Vagina (tissue), 2 donors: ENCODE measurements at regions not wholly inside any gene's neighbourhood (a gene's known extent, or its start where the extent isn't known, plus 50 kb on each side); places are given as distances from the start of the nearest gene placed in this dataset.

Experiments
- DNase-seq, 2 donors: peaks; one replicate each; pipeline ENCODE4 v3.0.0-alpha.2; 2017; ENCODE audit errors: extremely low spot score in 2 of 2
- H3K27ac ChIP-seq: fragments of 200-600 bp; sonication (generic); one replicate; pipeline ENCODE4 v1.5.1; 2019
- H3K27me3 ChIP-seq: fragments of 200-600 bp; sonication (generic); one replicate; pipeline ENCODE4 v1.5.1; 2019
- H3K36me3 ChIP-seq, 2 donors: fragments of 200-600 bp; sonication (generic); one replicate each; pipeline ENCODE4 v1.5.1; 2017 to 2019
- H3K4me1 ChIP-seq: fragments of 200-600 bp; sonication (generic); one replicate; pipeline ENCODE4 v1.5.1; 2019
- H3K4me3 ChIP-seq, 2 donors: fragments of 200-600 bp; sonication (generic); 1 replicate in 1 of 2; 2 replicates in 1 of 2; pipeline ENCODE4 v1.5.1; 2016 to 2019
- H3K9me3 ChIP-seq: fragments of 200-600 bp; sonication (generic); one replicate; pipeline ENCODE4 v1.5.1; 2019
- CTCF ChIP-seq, 3 experiments: fragments of 450-650 bp in 2 of 3; fragments of 200-600 bp in 1 of 3; sonication (generic) in 1 of 3; IDR thresholded peaks; one replicate each; pipeline ENCODE4 v1.5.1; 2017 to 2019; ENCODE audit warnings: antibody characterized with exemption in 3 of 3, mild to moderate bottlenecking in 2 of 3, moderate library complexity in 2 of 3
- POLR2A ChIP-seq, 2 donors: fragments of 450-650 bp; IDR thresholded peaks; one replicate each; pipeline ENCODE4 v1.6.1; 2017; ENCODE audit warnings: antibody characterized with exemption in 2 of 2, mild to moderate bottlenecking in 2 of 2, moderate library complexity in 2 of 2
- POLR2AphosphoS5 ChIP-seq, 2 donors: sonication (generic); formaldehyde crosslinking; IDR thresholded peaks; one replicate each; pipeline ENCODE4 v1.9.0; 2017; ENCODE audit warnings: antibody characterized with exemption in 2 of 2, mild to moderate bottlenecking in 2 of 2, low read depth in 1 of 2; ENCODE audit not compliant: insufficient read depth in 1 of 2
- intact Hi-C: fragments of 100-400 bp; cut with DNase I; formaldehyde crosslinking; loops from one replicate; pipeline ENCODE4 v1.15.1; 2023

GRCh38 chr11:69574608-69575255, 66.2 kb upstream of the CCND1 start:
- H3K27me3 ChIP-seq = no peaks in the 10 kb centered on the region
- no peak overlapping the region for H3K4me3 ChIP-seq
- H3K36me3 ChIP-seq = no peaks in the 10 kb centered on the region
- H3K9me3 ChIP-seq = no peaks in the 10 kb centered on the region
- intact Hi-C loops = no loop called here
- no peaks in the 10 kb centered on the region for H3K4me1 ChIP-seq
- no peak for TF ChIP-seq CTCF (IDR thresholded peaks at IDR 0.05)
- TF ChIP-seq POLR2A (IDR thresholded peaks at IDR 0.05) = no peak
- no peak for TF ChIP-seq POLR2AphosphoS5 (IDR thresholded peaks at IDR 0.05; ENCODE audit: insufficient read depth in 1 of 2, low read depth in 1 of 2)
- DNase-seq = no peak
- no peak overlapping the region for H3K27ac ChIP-seq

- intact Hi-C loops = no loop called here
- TF ChIP-seq POLR2A (IDR thresholded peaks at IDR 0.05) = no peak
- TF ChIP-seq POLR2AphosphoS5 (IDR thresholded peaks at IDR 0.05; ENCODE audit: insufficient read depth in 1 of 2, low read depth in 1 of 2) = no peak
- Histone ChIP-seq H3K27me3 (no peaks in the 10 kb centered on the region), H3K9me3 (no peaks in the 10 kb centered on the region), H3K4me3 (no peak overlapping the region), H3K27ac (no peak overlapping the region), H3K36me3 (no peaks in the 10 kb centered on the region), H3K4me1 (no peaks in the 10 kb centered on the region)
- no peak for DNase-seq
Measured at GRCh38 chr11:69575296-69576068, 65.5 kb upstream of the CCND1 start.

- intact Hi-C loops = no loop called here
- Histone ChIP-seq H3K9me3 (no peaks in the 10 kb centered on the region), H3K4me1 (no peaks in the 10 kb centered on the region), H3K27me3 (no peaks in the 10 kb centered on the region), H3K36me3 (no peaks in the 10 kb centered on the region), H3K4me3 (no peak overlapping the region), H3K27ac (no peak overlapping the region)
- TF ChIP-seq CTCF (IDR thresholded peaks at IDR 0.05) (no peak), POLR2AphosphoS5 (IDR thresholded peaks at IDR 0.05; ENCODE audit: insufficient read depth in 1 of 2, low read depth in 1 of 2) (no peak), POLR2A (IDR thresholded peaks at IDR 0.05) (no peak)
- no peak for DNase-seq
Measured at GRCh38 chr11:69576069-69576782, 64.7 kb upstream of the CCND1 start.

- Histone ChIP-seq H3K27me3 (no peaks in the 10 kb centered on the region), H3K4me3 (no peak overlapping the region), H3K27ac (no peak overlapping the region), H3K4me1 (no peaks in the 10 kb centered on the region), H3K36me3 (no peaks in the 10 kb centered on the region), H3K9me3 (no peaks in the 10 kb centered on the region)
- intact Hi-C loops = no loop called here
- no peak for DNase-seq
- TF ChIP-seq POLR2A (IDR thresholded peaks at IDR 0.05) (no peak), CTCF (IDR thresholded peaks at IDR 0.05) (no peak), POLR2AphosphoS5 (IDR thresholded peaks at IDR 0.05; ENCODE audit: insufficient read depth in 1 of 2, low read depth in 1 of 2) (no peak)
Measured at GRCh38 chr11:69578167-69578566, 62.8 kb upstream of the CCND1 start.

- Histone ChIP-seq H3K27ac (no peak overlapping the region), H3K4me3 (no peak overlapping the region), H3K9me3 (no peaks in the 10 kb centered on the region), H3K4me1 (no peaks in the 10 kb centered on the region), H3K27me3 (no peaks in the 10 kb centered on the region), H3K36me3 (no peaks in the 10 kb centered on the region)
- intact Hi-C loops = no loop called here
- no peak for TF ChIP-seq POLR2AphosphoS5 (IDR thresholded peaks at IDR 0.05; ENCODE audit: insufficient read depth in 1 of 2, low read depth in 1 of 2)
- no peak for TF ChIP-seq POLR2A (IDR thresholded peaks at IDR 0.05)
- TF ChIP-seq CTCF (IDR thresholded peaks at IDR 0.05) = no peak
- no peak for DNase-seq
Measured at GRCh38 chr11:69580529-69580928, 60.4 kb upstream of the CCND1 start.
